Body of pancreas (tissue), 4 donors: ENCODE measurements at regions not wholly inside any gene's neighbourhood (a gene's known extent, or its start where the extent isn't known, plus 50 kb on each side); places are given as distances from the start of the nearest gene placed in this dataset.

Experiments
- ATAC-seq: fragments of 150-250 bp; one replicate; pipeline ENCODE4 v1.9.1; 2016
- DNase-seq, 4 donors: peaks; one replicate each; pipeline ENCODE4 v3.0.0-alpha.2; 2019
- H3K27ac ChIP-seq, 4 donors: fragments of 200-600 bp; sonication (generic); 1 replicate in 3 of 4; 2 replicates in 1 of 4; pipeline versions ENCODE4 v1.5.1 to v1.6.1; 2016 to 2019; ENCODE audit warnings: mild to moderate bottlenecking in 1 of 4, mixed read lengths in 1 of 4, moderate library complexity in 1 of 4
- H3K27me3 ChIP-seq, 2 donors: fragments of 200-600 bp; sonication (generic); one replicate each; pipeline ENCODE4 v1.6.0; 2016; ENCODE audit warnings: mild to moderate bottlenecking in 1 of 2
- H3K36me3 ChIP-seq, 2 donors: fragments of 200-600 bp; sonication (generic); replicated peaks in 1 of 2; 2 replicates each; pipeline ENCODE4 v1.5.1; 2016; ENCODE audit warnings: low read depth in 2 of 2; ENCODE audit not compliant: insufficient read depth in 1 of 2
- H3K4me1 ChIP-seq: fragments of 200-600 bp; sonication (generic); one replicate; pipeline ENCODE4 v1.6.0; 2016
- H3K4me3 ChIP-seq, 2 donors: fragments of 200-600 bp; sonication (generic); 1 replicate in 1 of 2; 2 replicates in 1 of 2; pipeline ENCODE4 v1.5.1; 2016 to 2019
- H3K9me3 ChIP-seq, 3 donors: fragments of 200-600 bp; sonication (generic); 1 replicate in 2 of 3; 2 replicates in 1 of 3; pipeline ENCODE4 v1.5.1; 2016
- POLR2A ChIP-seq, 3 donors: fragments of 450-650 bp; IDR thresholded peaks; one replicate each; pipeline ENCODE4 v1.6.1; 2016; ENCODE audit warnings: antibody characterized with exemption in 3 of 3, mild to moderate bottlenecking in 2 of 3
- WGBS, 2 donors: methylation state at CpG; one replicate each; pipeline ENCODE4 v1.1.5; 2017; 5-methylcytosine and 5-hydroxymethylcytosine counted together
- intact Hi-C: fragments of 100-400 bp; cut with DNase I; formaldehyde crosslinking; loops from one replicate; pipeline ENCODE4 v1.15.1; 2023
- TF ChIP-seq, protein P1 (sequence below), 7 experiments: fragments of 450-650 bp in 4 of 7; fragments of 200-600 bp in 3 of 7; sonication (generic) in 3 of 7; IDR thresholded peaks; one replicate each; pipeline ENCODE4 v1.5.1; 2016 to 2019; ENCODE audit warnings: antibody characterized with exemption in 7 of 7

DNA sequence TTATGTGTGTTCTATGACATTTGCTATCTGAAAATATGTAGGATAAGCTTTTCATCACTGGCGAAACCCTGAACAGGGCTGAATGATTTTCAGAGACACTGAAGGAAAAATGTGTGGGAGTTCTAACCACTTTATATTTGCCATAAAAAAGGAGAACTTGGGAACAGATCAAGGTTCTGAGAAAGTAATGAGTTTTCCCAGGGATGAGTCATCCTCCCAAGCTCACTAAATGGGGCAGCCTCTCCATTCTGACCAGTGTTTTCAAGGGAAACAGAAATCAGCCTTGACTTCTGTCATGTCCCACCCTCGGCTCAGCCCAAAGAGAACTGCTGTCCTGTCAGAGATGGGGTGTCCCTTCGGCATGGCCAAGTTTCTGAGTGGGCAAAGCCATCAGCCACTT lies 2109.8 kb upstream of the CELF4 start:
- H3K4me1 ChIP-seq = no peaks in the 10 kb centered on the region
- DNase-seq (no peak), ATAC-seq (no peak)
- 60 to 88% methylated on average over 3 of the region's 3 CpGs for WGBS, 2 donors
- H3K4me3 ChIP-seq = no peak overlapping the region
- H3K27me3 ChIP-seq = no peaks in the 10 kb centered on the region
- no peak overlapping the region for H3K27ac ChIP-seq
- no peaks in the 10 kb centered on the region for H3K36me3 ChIP-seq
- TF ChIP-seq POLR2A (IDR thresholded peaks at IDR 0.05) = no peak
- TF ChIP-seq, protein P1, sequence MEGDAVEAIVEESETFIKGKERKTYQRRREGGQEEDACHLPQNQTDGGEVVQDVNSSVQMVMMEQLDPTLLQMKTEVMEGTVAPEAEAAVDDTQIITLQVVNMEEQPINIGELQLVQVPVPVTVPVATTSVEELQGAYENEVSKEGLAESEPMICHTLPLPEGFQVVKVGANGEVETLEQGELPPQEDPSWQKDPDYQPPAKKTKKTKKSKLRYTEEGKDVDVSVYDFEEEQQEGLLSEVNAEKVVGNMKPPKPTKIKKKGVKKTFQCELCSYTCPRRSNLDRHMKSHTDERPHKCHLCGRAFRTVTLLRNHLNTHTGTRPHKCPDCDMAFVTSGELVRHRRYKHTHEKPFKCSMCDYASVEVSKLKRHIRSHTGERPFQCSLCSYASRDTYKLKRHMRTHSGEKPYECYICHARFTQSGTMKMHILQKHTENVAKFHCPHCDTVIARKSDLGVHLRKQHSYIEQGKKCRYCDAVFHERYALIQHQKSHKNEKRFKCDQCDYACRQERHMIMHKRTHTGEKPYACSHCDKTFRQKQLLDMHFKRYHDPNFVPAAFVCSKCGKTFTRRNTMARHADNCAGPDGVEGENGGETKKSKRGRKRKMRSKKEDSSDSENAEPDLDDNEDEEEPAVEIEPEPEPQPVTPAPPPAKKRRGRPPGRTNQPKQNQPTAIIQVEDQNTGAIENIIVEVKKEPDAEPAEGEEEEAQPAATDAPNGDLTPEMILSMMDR (IDR thresholded peaks at IDR 0.05) = no peak
- H3K9me3 ChIP-seq = no peaks in the 10 kb centered on the region
- intact Hi-C loops = no loop called here

DNA sequence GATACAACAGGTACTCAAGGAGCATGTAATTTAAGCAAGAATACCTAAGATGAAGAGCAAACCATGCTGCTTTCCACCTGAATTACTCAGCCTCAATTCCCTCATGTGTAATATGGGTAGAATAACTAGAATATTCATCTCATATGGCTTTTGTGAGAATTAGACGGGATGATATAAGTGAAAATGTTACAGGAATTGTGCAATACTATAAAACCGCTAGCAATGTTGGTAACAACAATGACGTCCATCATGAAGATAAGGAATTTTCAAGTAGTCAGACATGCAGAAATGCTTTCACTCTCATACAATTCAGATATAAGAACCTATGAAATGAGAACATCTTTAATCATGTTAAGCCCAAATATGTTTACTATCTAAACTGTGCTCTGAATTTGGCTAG lies 2106.6 kb upstream of the CELF4 start:
- TF ChIP-seq POLR2A (IDR thresholded peaks at IDR 0.05) = no peak
- TF ChIP-seq, protein P1 (IDR thresholded peaks at IDR 0.05) = no peak
- intact Hi-C loops = no loop called here
- DNase-seq (no peak), ATAC-seq (no peak)
- no peaks in the 10 kb centered on the region for H3K4me1 ChIP-seq
- H3K27me3 ChIP-seq = no peaks in the 10 kb centered on the region
- H3K36me3 ChIP-seq = no peaks in the 10 kb centered on the region
- H3K4me3 ChIP-seq = no peak overlapping the region
- no peak overlapping the region for H3K27ac ChIP-seq
- 76 to 93% methylated on average over 3 of the region's 3 CpGs for WGBS, 2 donors
- no peaks in the 10 kb centered on the region for H3K9me3 ChIP-seq

DNA sequence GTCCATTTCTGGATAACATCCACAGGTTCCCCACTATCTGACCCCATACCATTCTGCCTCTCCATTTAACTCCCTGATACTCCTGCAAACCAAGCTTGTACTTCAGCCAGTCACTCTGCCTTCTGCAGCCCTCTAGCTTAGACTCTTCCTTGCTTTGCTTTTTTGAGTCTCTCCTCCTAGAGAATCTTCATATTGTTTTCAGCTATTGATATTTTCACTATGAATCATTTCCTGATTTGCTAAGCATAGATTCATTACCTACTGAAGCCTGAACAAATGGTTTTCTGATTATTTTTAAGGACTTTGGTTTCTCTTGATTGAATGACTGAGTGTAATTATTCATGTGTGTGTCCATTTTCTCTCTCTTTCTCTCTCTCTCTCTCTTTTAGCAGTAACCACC lies 2102.3 kb upstream of the CELF4 start:
- H3K27me3 ChIP-seq = no peaks in the 10 kb centered on the region
- no peak overlapping the region for H3K27ac ChIP-seq
- intact Hi-C loops = no loop called here
- H3K9me3 ChIP-seq = no peaks in the 10 kb centered on the region
- H3K36me3 ChIP-seq = no peaks in the 10 kb centered on the region
- ATAC-seq (no peak), DNase-seq (no peak)
- no peak for TF ChIP-seq POLR2A (IDR thresholded peaks at IDR 0.05)
- TF ChIP-seq, protein P1 (IDR thresholded peaks at IDR 0.05) = no peak
- H3K4me1 ChIP-seq = no peaks in the 10 kb centered on the region
- no peak overlapping the region for H3K4me3 ChIP-seq

DNA sequence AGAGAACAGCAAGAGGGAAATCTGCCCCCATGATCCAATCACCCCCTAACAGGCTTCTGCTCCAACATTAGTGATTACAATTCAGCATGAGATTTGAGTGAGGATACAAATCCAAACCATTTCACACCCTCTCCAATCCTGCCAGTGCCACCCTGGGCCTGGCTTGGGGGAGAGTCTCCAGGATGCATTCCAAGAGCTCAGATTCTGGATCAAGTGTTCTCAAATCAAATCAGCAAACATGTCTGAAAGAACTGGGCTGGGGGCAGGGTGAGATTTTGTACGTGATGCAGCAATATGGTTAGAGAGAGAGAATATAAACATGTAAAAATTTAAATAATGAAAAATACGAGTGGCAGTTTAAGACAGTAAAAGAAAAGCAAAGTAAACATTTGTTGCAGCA lies 2100.9 kb upstream of the CELF4 start:
- WGBS, 2 donors = 30 to 58% methylated on average over 2 of the region's 2 CpGs

DNA sequence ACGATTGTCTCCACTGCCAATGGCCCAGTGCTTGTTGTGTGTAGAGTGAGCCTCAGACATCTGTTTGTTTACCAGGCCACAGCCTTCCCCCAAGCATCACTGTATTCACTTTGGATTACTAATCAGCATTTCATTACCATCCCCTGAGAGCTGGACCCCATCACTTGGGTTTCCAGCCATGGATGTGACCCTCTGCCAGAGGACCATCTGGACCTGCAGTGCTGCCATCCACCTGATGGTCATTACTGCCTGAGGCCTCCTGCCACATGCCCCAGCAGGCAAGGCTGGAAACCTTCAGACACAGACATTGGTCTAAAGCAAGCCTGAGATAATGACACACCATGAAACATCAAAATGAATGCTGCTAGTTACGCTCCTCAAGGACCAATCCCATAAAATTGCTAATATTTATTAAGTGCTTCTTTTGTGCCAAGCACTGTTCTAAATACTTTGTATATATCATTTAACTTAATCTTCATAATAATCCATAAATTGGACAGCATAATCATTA lies 2096.3 kb upstream of the CELF4 start:
- DNase-seq = no peak
- Histone ChIP-seq H3K27ac (no peak overlapping the region), H3K4me3 (no peak overlapping the region), H3K36me3 (no peaks in the 10 kb centered on the region), H3K27me3 (no peaks in the 10 kb centered on the region), H3K9me3 (no peaks in the 10 kb centered on the region), H3K4me1 (no peaks in the 10 kb centered on the region)
- ATAC-seq = no peak
- WGBS, 2 donors = 87 to 91% methylated on average over 2 of the region's 2 CpGs
- intact Hi-C loops = no loop called here
- TF ChIP-seq POLR2A (IDR thresholded peaks at IDR 0.05) = no peak
- TF ChIP-seq, protein P1 (IDR thresholded peaks at IDR 0.05) = no peak

More for the DNA sequence above, 2100.9 kb upstream of the CELF4 start:
- H3K4me3 ChIP-seq = no peak overlapping the region
- H3K9me3 ChIP-seq = no peaks in the 10 kb centered on the region
- intact Hi-C loops = no loop called here
- DNase-seq = no peak
- no peak overlapping the region for H3K27ac ChIP-seq
- no peaks in the 10 kb centered on the region for H3K27me3 ChIP-seq
- H3K36me3 ChIP-seq = no peaks in the 10 kb centered on the region
- TF ChIP-seq, protein P1 (IDR thresholded peaks at IDR 0.05) = no peak
- no peak for TF ChIP-seq POLR2A (IDR thresholded peaks at IDR 0.05)
- no peak for ATAC-seq
- H3K4me1 ChIP-seq = no peaks in the 10 kb centered on the region
